Prostate gland (tissue), 2 donors: ENCODE measurements at regions not wholly inside any gene's neighbourhood (a gene's known extent, or its start where the extent isn't known, plus 50 kb on each side); places are given as distances from the start of the nearest gene placed in this dataset.
A peak's percentile ranks its signal among the peaks of the same experiment; 100 is the strongest.

Source experiments
- DNase-seq: peaks from one replicate; pipeline ENCODE4 v3.0.0-alpha.2; 2019; ENCODE audit warnings: low spot score
- H3K27ac ChIP-seq, 2 donors: fragments of 200-600 bp; sonication (generic); 2 replicates each; pipeline ENCODE4 v1.5.1; 2017 to 2019
- H3K27me3 ChIP-seq: fragments of 200-600 bp; sonication (generic); replicated peaks from 2 replicates; pipeline ENCODE4 v1.5.1; 2019; ENCODE audit not compliant: insufficient read depth
- H3K36me3 ChIP-seq, 2 donors: fragments of 200-600 bp; sonication (generic); 1 replicate in 1 of 2; 2 replicates in 1 of 2; pipeline versions ENCODE4 v1.5.1 to v1.8.1; 2017 to 2019
- H3K4me1 ChIP-seq: fragments of 200-600 bp; sonication (generic); replicated peaks from 2 replicates; pipeline ENCODE4 v1.5.1; 2019
- H3K4me3 ChIP-seq, 2 donors: fragments of 200-600 bp; sonication (generic); 2 replicates each; pipeline ENCODE4 v1.5.1; 2017 to 2019
- H3K9me3 ChIP-seq: fragments of 200-600 bp; sonication (generic); 2 replicates; pipeline ENCODE4 v1.5.1; 2017
- CTCF ChIP-seq, 4 experiments: fragments of 200-600 bp in 2 of 4; fragments of 450-650 bp in 2 of 4; sonication (generic) in 2 of 4; IDR thresholded peaks; 1 replicate in 3 of 4; 2 replicates in 1 of 4; pipeline ENCODE4 v1.5.1; 2016 to 2019; ENCODE audit warnings: antibody characterized with exemption in 4 of 4, mild to moderate bottlenecking in 2 of 4, moderate library complexity in 2 of 4
- POLR2A ChIP-seq: fragments of 450-650 bp; IDR thresholded peaks from one replicate; pipeline ENCODE4 v1.6.1; 2016; ENCODE audit warnings: antibody characterized with exemption, mild to moderate bottlenecking
- POLR2AphosphoS5 ChIP-seq: sonication (generic); formaldehyde crosslinking; IDR thresholded peaks from one replicate; pipeline ENCODE4 v1.6.1; 2017; ENCODE audit warnings: antibody characterized with exemption
- whole genome bisulfite sequencing: methylation state at CpG from one replicate; pipeline ENCODE4 v1.1.5; 2018; 5-methylcytosine and 5-hydroxymethylcytosine counted together
- intact Hi-C: fragments of 100-400 bp; cut with DNase I; formaldehyde crosslinking; loops from one replicate; pipeline ENCODE4 v1.14.2; 2022

- DNase-seq, result no peak
- 73% methylated on average over 1 of the region's 1 CpG for WGBS
- TF ChIP-seq POLR2A (no peak), POLR2AphosphoS5 (no peak), CTCF (IDR thresholded peaks at IDR 0.05) (no peak)
- H3K27ac ChIP-seq, result no peak overlapping the region
- H3K4me3 ChIP-seq, result no peak overlapping the region
- no peaks in the 10 kb centered on the region for H3K9me3 ChIP-seq
- H3K27me3 ChIP-seq, result no peaks in the 10 kb centered on the region
- H3K4me1 ChIP-seq, result no peaks in the 10 kb centered on the region
- H3K36me3 ChIP-seq, result no peaks in the 10 kb centered on the region
- intact Hi-C loops, result loop anchor here (10.0 kb wide), 1 partner anchor 1223 kb away; no protein-coding TSS in a partner anchor
These were observed 602.5 kb downstream of the TSN start for GRCh38 chr2:122357998-122358397.

- no peaks in the 10 kb centered on the region for H3K36me3 ChIP-seq
- no peak for DNase-seq
- TF ChIP-seq POLR2A (no peak), POLR2AphosphoS5 (no peak), CTCF (IDR thresholded peaks at IDR 0.05) (no peak)
These were observed 603.3 kb downstream of the TSN start for GRCh38 chr2:122358729-122359128.

GRCh38 chr2:122363885-122364284 lies 608.4 kb downstream of the TSN start:
- Histone ChIP-seq H3K27ac (no peak overlapping the region), H3K36me3 (no peaks in the 10 kb centered on the region), H3K4me3 (no peak overlapping the region), H3K9me3 (no peaks in the 10 kb centered on the region), H3K4me1 (no peaks in the 10 kb centered on the region), H3K27me3 (no peaks in the 10 kb centered on the region)
- intact Hi-C loops, result no loop called here
- 79% methylated on average over 2 of the region's 2 CpGs for WGBS
- TF ChIP-seq POLR2A (no peak), POLR2AphosphoS5 (no peak), CTCF (IDR thresholded peaks at IDR 0.05) (no peak)
- no peak for DNase-seq

More at GRCh38 chr2:122358729-122359128, 603.3 kb downstream of the TSN start:
- no peak overlapping the region for H3K27ac ChIP-seq
- WGBS, result 72% methylated on average over 3 of the region's 3 CpGs
- H3K9me3 ChIP-seq, result no peaks in the 10 kb centered on the region
- H3K27me3 ChIP-seq, result no peaks in the 10 kb centered on the region
- no peaks in the 10 kb centered on the region for H3K4me1 ChIP-seq
- no peak overlapping the region for H3K4me3 ChIP-seq
- intact Hi-C loops, result loop anchor here (10.0 kb wide), 1 partner anchor 1224 kb away; no protein-coding TSS in a partner anchor

GRCh38 chr2:122366427-122366826 lies 611.0 kb downstream of the TSN start:
- Histone ChIP-seq H3K4me3 (no peak overlapping the region), H3K9me3 (no peaks in the 10 kb centered on the region), H3K4me1 (no peaks in the 10 kb centered on the region), H3K27ac (no peak overlapping the region), H3K27me3 (no peaks in the 10 kb centered on the region), H3K36me3 (no peaks in the 10 kb centered on the region)
- WGBS, result 58% methylated on average over 2 of the region's 2 CpGs
- TF ChIP-seq POLR2A (no peak), POLR2AphosphoS5 (peak; percentile 59), CTCF (IDR thresholded peaks at IDR 0.05) (no peak)
- intact Hi-C loops, result no loop called here
- DNase-seq, result no peak

- intact Hi-C loops, result no loop called here
- H3K4me1 ChIP-seq, result no peaks in the 10 kb centered on the region
These were observed 611.7 kb downstream of the TSN start for GRCh38 chr2:122366969-122367645.

More at GRCh38 chr2:122366969-122367645, 611.7 kb downstream of the TSN start:
- TF ChIP-seq POLR2AphosphoS5, result no peak
- no peak overlapping the region for H3K27ac ChIP-seq
- no peaks in the 10 kb centered on the region for H3K27me3 ChIP-seq
- 56% methylated on average over 7 of the region's 7 CpGs for WGBS
- H3K9me3 ChIP-seq, result no peaks in the 10 kb centered on the region
- no peak for DNase-seq
- no peaks in the 10 kb centered on the region for H3K36me3 ChIP-seq
- H3K4me3 ChIP-seq, result no peak overlapping the region
